GM23338 (cell line): ENCODE measurements at regions not wholly inside any gene's neighbourhood (a gene's known extent, or its start where the extent isn't known, plus 50 kb on each side); places are given as distances from the start of the nearest gene placed in this dataset.

ENCODE experiments used
- ATAC-seq: fragments of 200-7000 bp; cut with Tn5 transposase; 3 replicates; pipeline ENCODE4 v1.9.1; 2020
- DNase-seq: peaks from one replicate; pipeline ENCODE4 v3.0.0-alpha.2; 2015; ENCODE audit warnings: low spot score
- H2AFZ ChIP-seq: fragments of 200-600 bp; sonication (generic); 2 replicates; pipeline ENCODE4 v1.8.0; 2016; ENCODE audit warnings: antibody characterized with exemption, mild to moderate bottlenecking, moderate library complexity
- H3F3A ChIP-seq: fragments of 200-600 bp; sonication (generic); replicated peaks from 2 replicates; pipeline ENCODE4 v1.8.0; 2017; ENCODE audit warnings: antibody characterized with exemption, mixed run types, low read depth
- H3K27ac ChIP-seq: fragments of 200-600 bp; sonication (generic); 2 replicates; pipeline ENCODE4 v1.6.1; 2016; ENCODE audit warnings: low read depth
- H3K27me3 ChIP-seq: fragments of 200-600 bp; sonication (generic); 2 replicates; pipeline ENCODE4 v1.8.0; 2016; ENCODE audit warnings: mild to moderate bottlenecking, mixed run types, moderate library complexity; ENCODE audit not compliant: insufficient read depth
- H3K36me3 ChIP-seq: fragments of 200-600 bp; sonication (generic); 2 replicates; pipeline ENCODE4 v1.8.0; 2016; ENCODE audit warnings: mild to moderate bottlenecking; ENCODE audit not compliant: insufficient read depth
- H3K4me1 ChIP-seq: fragments of 200-600 bp; sonication (generic); 2 replicates; pipeline ENCODE4 v1.8.0; 2016; ENCODE audit warnings: mild to moderate bottlenecking, moderate library complexity; ENCODE audit not compliant: insufficient read depth
- H3K4me2 ChIP-seq: fragments of 200-600 bp; sonication (generic); 2 replicates; pipeline ENCODE4 v1.7.1; 2017; ENCODE audit warnings: mixed run types
- H3K4me3 ChIP-seq: fragments of 200-600 bp; sonication (generic); 2 replicates; pipeline ENCODE4 v1.6.1; 2016; ENCODE audit warnings: mixed run types
- H3K79me2 ChIP-seq: fragments of 200-600 bp; sonication (generic); replicated peaks from 2 replicates; pipeline ENCODE4 v1.8.0; 2017; ENCODE audit warnings: mild to moderate bottlenecking; ENCODE audit not compliant: insufficient read depth
- H3K9me2 ChIP-seq: fragments of 200-600 bp; sonication (generic); 2 replicates; pipeline ENCODE4 v1.8.0; 2017; ENCODE audit not compliant: insufficient read depth
- H4K20me1 ChIP-seq: fragments of 200-600 bp; sonication (generic); replicated peaks from 2 replicates; pipeline ENCODE4 v1.8.0; 2017; ENCODE audit warnings: mild to moderate bottlenecking; ENCODE audit not compliant: insufficient read depth
- H3K27ac Mint-ChIP-seq: 2 replicates; pipeline ENCODE4 v1.8.0; 2020; ENCODE audit warnings: inconsistent platforms, mild to moderate bottlenecking, moderate library complexity, mixed read lengths
- H3K27me3 Mint-ChIP-seq: 3 replicates; pipeline ENCODE4 v1.8.0; 2022; ENCODE audit warnings: low read depth, mild to moderate bottlenecking, moderate library complexity, mixed read lengths, inconsistent platforms; ENCODE audit not compliant: insufficient read depth, poor library complexity
- H3K36me3 Mint-ChIP-seq: 3 replicates; pipeline ENCODE4 v1.8.0; 2021; ENCODE audit warnings: low read depth, mild to moderate bottlenecking, inconsistent platforms, moderate library complexity, mixed read lengths
- H3K4me1 Mint-ChIP-seq: 3 replicates; pipeline ENCODE4 v1.8.0; 2020; ENCODE audit warnings: mild to moderate bottlenecking, inconsistent platforms, mixed read lengths
- H3K4me3 Mint-ChIP-seq: 3 replicates; pipeline ENCODE4 v1.8.0; 2021; ENCODE audit warnings: moderate library complexity, mild to moderate bottlenecking, inconsistent platforms, mixed read lengths
- H3K9me3 Mint-ChIP-seq: 3 replicates; pipeline ENCODE4 v1.8.0; 2020; ENCODE audit warnings: moderate library complexity, mild to moderate bottlenecking, inconsistent platforms, mixed read lengths
- CREB1 ChIP-seq: fragments of 250-450 bp; sonication (Bioruptor Pico); IDR thresholded peaks from 2 replicates; pipeline ENCODE4 v1.5.0; 2020; ENCODE audit warnings: low read depth, mild to moderate bottlenecking, moderate library complexity
- EZH2 ChIP-seq: fragments of 200-600 bp; sonication (generic); IDR thresholded peaks from one replicate; pipeline ENCODE4 v1.8.0; 2017; ENCODE audit warnings: antibody characterized with exemption, mild to moderate bottlenecking, low read depth; ENCODE audit not compliant: unreplicated experiment
- EZH2phosphoT487 ChIP-seq: fragments of 200-600 bp; sonication (generic); IDR thresholded peaks from one replicate; pipeline ENCODE4 v1.8.1; 2018; ENCODE audit warnings: antibody characterized with exemption; ENCODE audit not compliant: unreplicated experiment
- JUNB ChIP-seq: IDR thresholded peaks from one replicate; pipeline ENCODE4 v1.6.1; 2016; ENCODE audit warnings: antibody characterized with exemption; ENCODE audit not compliant: unreplicated experiment
- NANOG ChIP-seq: IDR thresholded peaks from 2 replicates; pipeline ENCODE4 v1.6.1; 2016; ENCODE audit warnings: antibody characterized with exemption, borderline replicate concordance
- POLR2AphosphoS5 ChIP-seq: IDR thresholded peaks from 2 replicates; pipeline ENCODE4 v1.6.1; 2016; ENCODE audit warnings: antibody characterized with exemption, low read depth
- STAT1 ChIP-seq: IDR thresholded peaks from one replicate; pipeline ENCODE4 v1.6.1; 2016; ENCODE audit warnings: antibody characterized with exemption; ENCODE audit not compliant: unreplicated experiment
- ZNF114 ChIP-seq: fragments of 250-450 bp; sonication (Bioruptor Pico); IDR thresholded peaks from 2 replicates; pipeline ENCODE4 v1.5.0; 2020; ENCODE audit warnings: mild to moderate bottlenecking, moderate library complexity
- ZNF331 ChIP-seq: fragments of 250-450 bp; sonication (Bioruptor Pico); IDR thresholded peaks from 2 replicates; pipeline ENCODE4 v1.5.0; 2020; ENCODE audit warnings: low read depth, mild to moderate bottlenecking, moderate library complexity
- TF ChIP-seq, protein P1 (sequence below): IDR thresholded peaks from 2 replicates; pipeline ENCODE4 v1.6.1; 2016; ENCODE audit warnings: antibody characterized with exemption
- TF ChIP-seq, protein P2 (sequence below): fragments of 250-450 bp; sonication (Bioruptor Pico); IDR thresholded peaks from 2 replicates; pipeline ENCODE4 v1.5.0; 2020; ENCODE audit warnings: mild to moderate bottlenecking, moderate library complexity
- TF ChIP-seq, protein P3 (sequence below), 2 experiments: fragments of 200-600 bp in 1 of 2; sonication (generic) in 1 of 2; conservative IDR thresholded peaks; 2 replicates each; pipeline versions ENCODE4 v1.5.1 to v1.6.1; 2016 to 2017; ENCODE audit warnings: antibody characterized with exemption in 2 of 2, low read depth in 2 of 2, mild to moderate bottlenecking in 2 of 2, moderate library complexity in 1 of 2
- TF ChIP-seq, protein P4 (sequence below): IDR thresholded peaks from one replicate; pipeline ENCODE4 v1.6.1; 2018; ENCODE audit warnings: antibody characterized with exemption; ENCODE audit not compliant: unreplicated experiment

DNA sequence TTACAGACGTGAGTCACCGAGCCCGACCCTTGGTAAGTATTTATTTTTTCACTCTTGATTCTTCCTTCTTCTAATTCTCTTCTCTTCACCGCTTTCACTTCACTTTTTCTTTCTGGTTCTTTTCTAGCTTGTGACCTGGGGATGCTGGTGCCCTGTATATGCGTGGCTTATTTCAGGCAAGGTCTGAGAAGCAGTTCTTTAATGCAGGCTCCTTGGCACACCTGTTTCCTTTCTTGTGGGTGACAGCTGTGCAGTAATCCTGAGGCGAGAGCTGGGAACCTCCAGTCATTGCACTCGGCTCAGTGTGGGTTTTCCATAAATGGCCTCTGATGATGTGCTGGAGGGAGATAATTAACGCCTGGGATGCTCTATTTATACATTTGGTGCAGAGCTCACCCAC lies 193.8 kb downstream of the TSN start:
- H3K4me3 Mint-ChIP-seq: no peak overlapping the region
- H3K36me3 Mint-ChIP-seq: no peaks in the 10 kb centered on the region

More for the DNA sequence above, 193.8 kb downstream of the TSN start:
- Histone ChIP-seq H2AFZ (no peak overlapping the region; the same call in 1 of the 2 replicates), H3K79me2 (no peaks in the 10 kb centered on the region), H3K4me1 (no peaks in the 10 kb centered on the region), H3K36me3 (no peaks in the 10 kb centered on the region), H3K9me2 (no peaks in the 10 kb centered on the region; the same call in 1 of the 2 replicates), H3K4me2 (no peak overlapping the region), H3K27ac (no peak overlapping the region), H3F3A (no peaks in the 10 kb centered on the region), H3K4me3 (no peak overlapping the region), H4K20me1 (no peaks in the 10 kb centered on the region), H3K27me3 (no peaks in the 10 kb centered on the region)
- Mint-ChIP-seq H3K27ac (no peak overlapping the region), H3K4me1 (no peaks in the 10 kb centered on the region), H3K9me3 (no peaks in the 10 kb centered on the region; the same call in 2 of the 3 replicates), H3K27me3 (peaks cover 2% of the 10 kb centered on the region)
- no peak for DNase-seq
- TF ChIP-seq EZH2: no peak
- TF ChIP-seq CREB1: no peak
- TF ChIP-seq POLR2AphosphoS5: no peak
- TF ChIP-seq, protein P1, sequence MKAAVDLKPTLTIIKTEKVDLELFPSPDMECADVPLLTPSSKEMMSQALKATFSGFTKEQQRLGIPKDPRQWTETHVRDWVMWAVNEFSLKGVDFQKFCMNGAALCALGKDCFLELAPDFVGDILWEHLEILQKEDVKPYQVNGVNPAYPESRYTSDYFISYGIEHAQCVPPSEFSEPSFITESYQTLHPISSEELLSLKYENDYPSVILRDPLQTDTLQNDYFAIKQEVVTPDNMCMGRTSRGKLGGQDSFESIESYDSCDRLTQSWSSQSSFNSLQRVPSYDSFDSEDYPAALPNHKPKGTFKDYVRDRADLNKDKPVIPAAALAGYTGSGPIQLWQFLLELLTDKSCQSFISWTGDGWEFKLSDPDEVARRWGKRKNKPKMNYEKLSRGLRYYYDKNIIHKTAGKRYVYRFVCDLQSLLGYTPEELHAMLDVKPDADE: no peak
- TF ChIP-seq, protein P2, sequence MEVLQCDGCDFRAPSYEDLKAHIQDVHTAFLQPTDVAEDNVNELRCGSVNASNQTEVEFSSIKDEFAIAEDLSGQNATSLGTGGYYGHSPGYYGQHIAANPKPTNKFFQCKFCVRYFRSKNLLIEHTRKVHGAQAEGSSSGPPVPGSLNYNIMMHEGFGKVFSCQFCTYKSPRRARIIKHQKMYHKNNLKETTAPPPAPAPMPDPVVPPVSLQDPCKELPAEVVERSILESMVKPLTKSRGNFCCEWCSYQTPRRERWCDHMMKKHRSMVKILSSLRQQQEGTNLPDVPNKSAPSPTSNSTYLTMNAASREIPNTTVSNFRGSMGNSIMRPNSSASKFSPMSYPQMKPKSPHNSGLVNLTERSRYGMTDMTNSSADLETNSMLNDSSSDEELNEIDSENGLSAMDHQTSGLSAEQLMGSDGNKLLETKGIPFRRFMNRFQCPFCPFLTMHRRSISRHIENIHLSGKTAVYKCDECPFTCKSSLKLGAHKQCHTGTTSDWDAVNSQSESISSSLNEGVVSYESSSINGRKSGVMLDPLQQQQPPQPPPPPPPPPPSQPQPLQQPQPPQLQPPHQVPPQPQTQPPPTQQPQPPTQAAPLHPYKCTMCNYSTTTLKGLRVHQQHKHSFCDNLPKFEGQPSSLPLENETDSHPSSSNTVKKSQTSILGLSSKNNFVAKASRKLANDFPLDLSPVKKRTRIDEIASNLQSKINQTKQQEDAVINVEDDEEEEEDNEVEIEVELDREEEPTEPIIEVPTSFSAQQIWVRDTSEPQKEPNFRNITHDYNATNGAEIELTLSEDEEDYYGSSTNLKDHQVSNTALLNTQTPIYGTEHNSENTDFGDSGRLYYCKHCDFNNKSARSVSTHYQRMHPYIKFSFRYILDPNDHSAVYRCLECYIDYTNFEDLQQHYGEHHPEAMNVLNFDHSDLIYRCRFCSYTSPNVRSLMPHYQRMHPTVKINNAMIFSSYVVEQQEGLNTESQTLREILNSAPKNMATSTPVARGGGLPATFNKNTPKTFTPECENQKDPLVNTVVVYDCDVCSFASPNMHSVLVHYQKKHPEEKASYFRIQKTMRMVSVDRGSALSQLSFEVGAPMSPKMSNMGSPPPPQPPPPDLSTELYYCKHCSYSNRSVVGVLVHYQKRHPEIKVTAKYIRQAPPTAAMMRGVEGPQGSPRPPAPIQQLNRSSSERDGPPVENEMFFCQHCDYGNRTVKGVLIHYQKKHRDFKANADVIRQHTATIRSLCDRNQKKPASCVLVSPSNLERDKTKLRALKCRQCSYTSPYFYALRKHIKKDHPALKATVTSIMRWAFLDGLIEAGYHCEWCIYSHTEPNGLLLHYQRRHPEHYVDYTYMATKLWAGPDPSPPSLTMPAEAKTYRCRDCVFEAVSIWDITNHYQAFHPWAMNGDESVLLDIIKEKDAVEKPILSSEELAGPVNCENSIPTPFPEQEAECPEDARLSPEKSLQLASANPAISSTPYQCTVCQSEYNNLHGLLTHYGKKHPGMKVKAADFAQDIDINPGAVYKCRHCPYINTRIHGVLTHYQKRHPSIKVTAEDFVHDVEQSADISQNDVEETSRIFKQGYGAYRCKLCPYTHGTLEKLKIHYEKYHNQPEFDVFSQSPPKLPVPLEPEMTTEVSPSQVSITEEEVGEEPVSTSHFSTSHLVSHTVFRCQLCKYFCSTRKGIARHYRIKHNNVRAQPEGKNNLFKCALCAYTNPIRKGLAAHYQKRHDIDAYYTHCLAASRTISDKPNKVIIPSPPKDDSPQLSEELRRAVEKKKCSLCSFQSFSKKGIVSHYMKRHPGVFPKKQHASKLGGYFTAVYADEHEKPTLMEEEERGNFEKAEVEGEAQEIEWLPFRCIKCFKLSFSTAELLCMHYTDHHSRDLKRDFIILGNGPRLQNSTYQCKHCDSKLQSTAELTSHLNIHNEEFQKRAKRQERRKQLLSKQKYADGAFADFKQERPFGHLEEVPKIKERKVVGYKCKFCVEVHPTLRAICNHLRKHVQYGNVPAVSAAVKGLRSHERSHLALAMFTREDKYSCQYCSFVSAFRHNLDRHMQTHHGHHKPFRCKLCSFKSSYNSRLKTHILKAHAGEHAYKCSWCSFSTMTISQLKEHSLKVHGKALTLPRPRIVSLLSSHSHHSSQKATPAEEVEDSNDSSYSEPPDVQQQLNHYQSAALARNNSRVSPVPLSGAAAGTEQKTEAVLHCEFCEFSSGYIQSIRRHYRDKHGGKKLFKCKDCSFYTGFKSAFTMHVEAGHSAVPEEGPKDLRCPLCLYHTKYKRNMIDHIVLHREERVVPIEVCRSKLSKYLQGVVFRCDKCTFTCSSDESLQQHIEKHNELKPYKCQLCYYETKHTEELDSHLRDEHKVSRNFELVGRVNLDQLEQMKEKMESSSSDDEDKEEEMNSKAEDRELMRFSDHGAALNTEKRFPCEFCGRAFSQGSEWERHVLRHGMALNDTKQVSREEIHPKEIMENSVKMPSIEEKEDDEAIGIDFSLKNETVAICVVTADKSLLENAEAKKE (CRISPR knock-in tag): no peak
- TF ChIP-seq, protein P3, sequence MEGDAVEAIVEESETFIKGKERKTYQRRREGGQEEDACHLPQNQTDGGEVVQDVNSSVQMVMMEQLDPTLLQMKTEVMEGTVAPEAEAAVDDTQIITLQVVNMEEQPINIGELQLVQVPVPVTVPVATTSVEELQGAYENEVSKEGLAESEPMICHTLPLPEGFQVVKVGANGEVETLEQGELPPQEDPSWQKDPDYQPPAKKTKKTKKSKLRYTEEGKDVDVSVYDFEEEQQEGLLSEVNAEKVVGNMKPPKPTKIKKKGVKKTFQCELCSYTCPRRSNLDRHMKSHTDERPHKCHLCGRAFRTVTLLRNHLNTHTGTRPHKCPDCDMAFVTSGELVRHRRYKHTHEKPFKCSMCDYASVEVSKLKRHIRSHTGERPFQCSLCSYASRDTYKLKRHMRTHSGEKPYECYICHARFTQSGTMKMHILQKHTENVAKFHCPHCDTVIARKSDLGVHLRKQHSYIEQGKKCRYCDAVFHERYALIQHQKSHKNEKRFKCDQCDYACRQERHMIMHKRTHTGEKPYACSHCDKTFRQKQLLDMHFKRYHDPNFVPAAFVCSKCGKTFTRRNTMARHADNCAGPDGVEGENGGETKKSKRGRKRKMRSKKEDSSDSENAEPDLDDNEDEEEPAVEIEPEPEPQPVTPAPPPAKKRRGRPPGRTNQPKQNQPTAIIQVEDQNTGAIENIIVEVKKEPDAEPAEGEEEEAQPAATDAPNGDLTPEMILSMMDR (conservative IDR thresholded peaks at IDR 0.05; ENCODE audit: low read depth in 2 of 2): no peak
- no peak for TF ChIP-seq EZH2phosphoT487
- no peak for TF ChIP-seq ZNF114 (CRISPR knock-in tag)
- no peak for TF ChIP-seq STAT1
- TF ChIP-seq JUNB: no peak
- TF ChIP-seq, protein P4, sequence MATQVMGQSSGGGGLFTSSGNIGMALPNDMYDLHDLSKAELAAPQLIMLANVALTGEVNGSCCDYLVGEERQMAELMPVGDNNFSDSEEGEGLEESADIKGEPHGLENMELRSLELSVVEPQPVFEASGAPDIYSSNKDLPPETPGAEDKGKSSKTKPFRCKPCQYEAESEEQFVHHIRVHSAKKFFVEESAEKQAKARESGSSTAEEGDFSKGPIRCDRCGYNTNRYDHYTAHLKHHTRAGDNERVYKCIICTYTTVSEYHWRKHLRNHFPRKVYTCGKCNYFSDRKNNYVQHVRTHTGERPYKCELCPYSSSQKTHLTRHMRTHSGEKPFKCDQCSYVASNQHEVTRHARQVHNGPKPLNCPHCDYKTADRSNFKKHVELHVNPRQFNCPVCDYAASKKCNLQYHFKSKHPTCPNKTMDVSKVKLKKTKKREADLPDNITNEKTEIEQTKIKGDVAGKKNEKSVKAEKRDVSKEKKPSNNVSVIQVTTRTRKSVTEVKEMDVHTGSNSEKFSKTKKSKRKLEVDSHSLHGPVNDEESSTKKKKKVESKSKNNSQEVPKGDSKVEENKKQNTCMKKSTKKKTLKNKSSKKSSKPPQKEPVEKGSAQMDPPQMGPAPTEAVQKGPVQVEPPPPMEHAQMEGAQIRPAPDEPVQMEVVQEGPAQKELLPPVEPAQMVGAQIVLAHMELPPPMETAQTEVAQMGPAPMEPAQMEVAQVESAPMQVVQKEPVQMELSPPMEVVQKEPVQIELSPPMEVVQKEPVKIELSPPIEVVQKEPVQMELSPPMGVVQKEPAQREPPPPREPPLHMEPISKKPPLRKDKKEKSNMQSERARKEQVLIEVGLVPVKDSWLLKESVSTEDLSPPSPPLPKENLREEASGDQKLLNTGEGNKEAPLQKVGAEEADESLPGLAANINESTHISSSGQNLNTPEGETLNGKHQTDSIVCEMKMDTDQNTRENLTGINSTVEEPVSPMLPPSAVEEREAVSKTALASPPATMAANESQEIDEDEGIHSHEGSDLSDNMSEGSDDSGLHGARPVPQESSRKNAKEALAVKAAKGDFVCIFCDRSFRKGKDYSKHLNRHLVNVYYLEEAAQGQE: no peak
- TF ChIP-seq ZNF331 (CRISPR knock-in tag): no peak
- TF ChIP-seq NANOG: no peak
- no peak for ATAC-seq
